GM23248 (cell line): ENCODE measurements at regions not wholly inside any gene's neighbourhood (a gene's known extent, or its start where the extent isn't known, plus 50 kb on each side); places are given as distances from the start of the nearest gene placed in this dataset.

Experiments used
- EZH2 ChIP-seq: fragments of 200-600 bp; sonication (generic); IDR thresholded peaks from 2 replicates; pipeline ENCODE4 v1.6.1; 2018; ENCODE audit warnings: antibody characterized with exemption, mild to moderate bottlenecking; ENCODE audit not compliant: insufficient read depth, poor library complexity, severe bottlenecking
- EZH2phosphoT487 ChIP-seq: fragments of 200-600 bp; sonication (generic); IDR thresholded peaks from 2 replicates; pipeline ENCODE4 v1.6.1; 2018; ENCODE audit warnings: antibody characterized with exemption, moderate library complexity, mild to moderate bottlenecking, low read depth; ENCODE audit not compliant: insufficient read depth

DNA sequence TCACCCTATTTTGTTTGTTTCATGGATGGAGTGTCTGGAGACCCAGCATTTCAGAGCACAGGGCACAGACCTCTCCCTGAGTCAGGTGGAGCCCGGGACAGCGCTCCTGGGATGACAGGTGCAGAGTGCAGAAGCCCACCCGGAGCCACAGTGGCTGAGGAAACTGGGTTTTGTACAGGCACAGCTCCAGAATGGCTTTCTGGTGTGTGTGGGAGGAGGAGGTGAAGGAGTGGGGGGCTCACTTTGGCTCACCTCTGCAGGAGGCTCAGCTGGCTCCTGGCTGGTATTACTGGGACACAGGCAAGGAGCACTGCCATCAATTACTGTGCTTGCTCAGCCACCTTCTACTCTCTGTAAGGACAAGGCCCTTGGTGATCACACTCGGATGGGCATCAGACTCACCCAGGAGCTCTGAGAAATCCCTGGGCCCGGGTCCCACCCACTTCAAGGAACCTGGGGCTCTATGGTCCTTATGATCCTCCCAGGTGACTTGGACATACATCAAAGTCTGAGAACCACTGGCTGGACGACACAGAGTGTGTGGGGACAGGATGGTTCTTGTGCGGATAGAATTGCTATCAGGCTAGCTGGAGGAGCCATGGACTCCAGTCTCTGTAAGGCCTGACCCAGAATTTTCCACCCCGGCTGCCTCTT is 221.1 kb upstream of the ZNF32 start:
- TF ChIP-seq EZH2 (no peak), EZH2phosphoT487 (no peak)
